GM13976 (cell line): ENCODE measurements at regions not wholly inside any gene's neighbourhood (a gene's known extent, or its start where the extent isn't known, plus 50 kb on each side); places are given as distances from the start of the nearest gene placed in this dataset.

Source experiments
- DNase-seq: peaks from one replicate; pipeline ENCODE4 v3.0.0; 2012; ENCODE audit warnings: low spot score
- CTCF ChIP-seq: IDR thresholded peaks from 2 replicates; pipeline ENCODE4 v1.5.1; 2012; ENCODE audit warnings: borderline replicate concordance, mild to moderate bottlenecking; ENCODE audit not compliant: insufficient read depth; ENCODE audit errors: extremely low read depth, missing control alignments, control extremely low read depth
- in situ Hi-C: fragments of 300-500 bp; cut with MboI; formaldehyde crosslinking; loops from one replicate; pipeline ENCODE4 v1.12.0; 2022; ENCODE audit warnings: low sequenced_read_pairs, mixed read lengths, inconsistent platforms; ENCODE audit not compliant: unreplicated experiment

GRCh38 chr2:219980638-219981037 lies 353.2 kb downstream of the SLC4A3 start:
- no peak for TF ChIP-seq CTCF
- in situ Hi-C loops: no loop called here
- DNase-seq: no peak

DNA sequence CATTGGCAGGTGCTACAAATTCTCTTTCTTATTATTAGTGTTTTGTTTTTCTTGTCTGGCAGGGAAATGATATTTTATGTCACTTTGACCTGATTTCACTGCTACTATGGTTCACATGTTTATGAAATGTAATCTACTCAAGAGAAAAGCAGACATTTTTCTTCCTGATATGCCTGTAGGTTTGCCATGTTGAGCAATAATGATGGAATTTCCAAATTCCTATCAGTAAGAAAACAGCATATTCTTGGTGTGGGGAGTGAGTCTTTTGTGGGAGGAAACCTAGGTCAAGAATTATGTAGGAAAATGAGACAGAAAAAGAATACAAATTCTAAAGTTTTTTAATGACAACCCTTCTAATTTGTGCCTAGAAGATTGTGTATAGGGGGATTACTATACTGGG lies 356.4 kb downstream of the SLC4A3 start:
- no peak for TF ChIP-seq CTCF
- in situ Hi-C loops: no loop called here
- no peak for DNase-seq

- no peak for DNase-seq
- in situ Hi-C loops: no loop called here
- no peak for TF ChIP-seq CTCF
Measured at GRCh38 chr2:219985017-219985416, 357.6 kb downstream of the SLC4A3 start.

DNA sequence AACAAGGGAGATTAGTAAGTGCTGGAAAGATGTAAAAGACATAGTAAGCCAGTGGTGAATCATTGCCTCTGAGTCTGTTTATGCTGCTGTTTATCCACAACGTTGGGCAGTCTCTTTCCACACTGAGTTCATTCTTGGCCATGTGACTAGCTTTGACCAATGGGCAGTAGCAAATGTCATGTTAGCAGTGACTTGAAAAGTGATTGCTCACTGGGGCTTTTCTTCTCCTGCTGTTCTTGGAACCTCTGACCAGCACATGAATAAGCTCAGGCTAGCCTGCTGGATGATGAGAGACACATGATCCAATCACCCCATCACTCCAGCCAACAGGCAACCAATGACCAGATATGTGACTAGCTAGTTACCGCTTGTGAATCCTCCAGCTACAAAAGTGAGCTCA lies 360.4 kb downstream of the SLC4A3 start:
- DNase-seq: no peak
- in situ Hi-C loops: no loop called here
- no peak for TF ChIP-seq CTCF

- in situ Hi-C loops: no loop called here
- TF ChIP-seq CTCF: no peak
- DNase-seq: no peak
Measured at GRCh38 chr2:219989744-219990143, 362.3 kb downstream of the SLC4A3 start.

- no peak for TF ChIP-seq CTCF
- in situ Hi-C loops: no loop called here
- no peak for DNase-seq
Measured at GRCh38 chr2:219991116-219991515, 363.7 kb downstream of the SLC4A3 start.

- in situ Hi-C loops: no loop called here
- no peak for TF ChIP-seq CTCF
- DNase-seq: no peak
Measured at GRCh38 chr2:219995399-219995798, 368.0 kb downstream of the SLC4A3 start.
